Panc1 (cell line): ENCODE measurements at regions not wholly inside any gene's neighbourhood (a gene's known extent, or its start where the extent isn't known, plus 50 kb on each side); places are given as distances from the start of the nearest gene placed in this dataset.

Experiments used
- ATAC-seq: fragments of 200-7000 bp; cut with Tn5 transposase; 2 replicates; pipeline ENCODE4 v1.9.1; 2020; ENCODE audit warnings: mild to moderate bottlenecking, moderate library complexity
- BruUV-seq: library from RNA; stranded (reverse); fragments of 400-500 nt; replicated peaks from 2 replicates; lab custom pipeline; 2021; lab: Mats Ljungman, UMichigan
- CTCF ChIA-PET: fragments of 300-600 bp; sonication (Branson Sonifier 250); formaldehyde crosslinking; loops from one replicate; lab custom pipeline; 2022; ENCODE audit warnings: antibody characterized with exemption; lab: Charles Lee
- POLR2A ChIA-PET: fragments of 300-600 bp; sonication (Branson Sonifier 250); formaldehyde crosslinking; loops from one replicate; lab custom pipeline; 2022; ENCODE audit warnings: antibody characterized with exemption; lab: Charles Lee
- DNase-seq: peaks from one replicate; pipeline ENCODE4 v3.0.0-alpha.2; 2010; ENCODE audit warnings: low read depth, low spot score
- H3K27ac ChIP-seq: 2 replicates; pipeline ENCODE4 v1.5.1; 2011; ENCODE audit warnings: mild to moderate bottlenecking, low read length, inconsistent platforms
- H3K27me3 ChIP-seq: fragments of 200-500 bp; sonication (Bioruptor generic); 2 replicates; pipeline ENCODE4 v1.6.0; 2014; ENCODE audit warnings: low read length, inconsistent platforms; ENCODE audit not compliant: control insufficient read depth, insufficient read depth
- H3K36me3 ChIP-seq: fragments of 200-500 bp; sonication (Bioruptor generic); 2 replicates; pipeline ENCODE4 v1.5.1; 2014; ENCODE audit warnings: inconsistent platforms, mild to moderate bottlenecking, low read length, moderate library complexity; ENCODE audit not compliant: control insufficient read depth, insufficient read depth
- H3K4me1 ChIP-seq: 2 replicates; pipeline ENCODE4 v1.5.1; 2011; ENCODE audit warnings: inconsistent platforms, mild to moderate bottlenecking, low read length, moderate library complexity; ENCODE audit not compliant: control insufficient read depth, insufficient read depth
- H3K4me3 ChIP-seq, 2 experiments: 2 replicates each; pipeline ENCODE4 v1.5.1; 2011 to 2012; ENCODE audit warnings: low read depth in 2 of 2, low read length in 2 of 2, mild to moderate bottlenecking in 2 of 2, inconsistent platforms in 1 of 2, moderate library complexity in 1 of 2
- H3K9me3 ChIP-seq: fragments of 200-500 bp; sonication (Bioruptor generic); 2 replicates; pipeline ENCODE4 v1.5.1; 2014; ENCODE audit warnings: low read depth, mild to moderate bottlenecking, inconsistent platforms, low read length, moderate library complexity; ENCODE audit not compliant: control insufficient read depth, insufficient read depth
- POLR2AphosphoS5 ChIP-seq: IDR thresholded peaks from 2 replicates; pipeline ENCODE4 v1.6.1; 2012; ENCODE audit warnings: mild to moderate bottlenecking, low read depth, low read length, moderate library complexity
- SIN3A ChIP-seq: IDR thresholded peaks from 2 replicates; pipeline ENCODE4 v1.6.1; 2012; ENCODE audit warnings: low read depth, mild to moderate bottlenecking, low read length, moderate library complexity, borderline replicate concordance; ENCODE audit not compliant: insufficient read depth
- TCF7L2 ChIP-seq: IDR thresholded peaks from 2 replicates; pipeline ENCODE4 v1.6.1; 2011; ENCODE audit warnings: mild to moderate bottlenecking, low read depth, low read length, inconsistent platforms
- in situ Hi-C: cut with HindIII; loops from 2 replicates; pipeline ENCODE4 v1.10.0; 2016; ENCODE audit warnings: low sequenced_read_pairs, low pct_unique_long_range_greater_than_20kb
- intact Hi-C: fragments of 100-400 bp; cut with micrococcal nuclease; formaldehyde crosslinking; loops from one replicate; pipeline ENCODE4 v1.10.0; 2022; ENCODE audit not compliant: unreplicated experiment
- TF ChIP-seq, protein P1 (sequence below), 2 experiments: IDR thresholded peaks; 2 replicates each; pipeline ENCODE4 v1.6.1; 2011 to 2012; ENCODE audit warnings: low read depth in 2 of 2, control low read depth in 1 of 2, low read length in 1 of 2, mild to moderate bottlenecking in 1 of 2, moderate library complexity in 1 of 2; ENCODE audit not compliant: insufficient read depth in 1 of 2
- TF ChIP-seq, protein P2 (sequence below): fragments of 450-650 bp; IDR thresholded peaks from 2 replicates; pipeline ENCODE4 v1.5.1; 2017; ENCODE audit warnings: mild to moderate bottlenecking

DNA sequence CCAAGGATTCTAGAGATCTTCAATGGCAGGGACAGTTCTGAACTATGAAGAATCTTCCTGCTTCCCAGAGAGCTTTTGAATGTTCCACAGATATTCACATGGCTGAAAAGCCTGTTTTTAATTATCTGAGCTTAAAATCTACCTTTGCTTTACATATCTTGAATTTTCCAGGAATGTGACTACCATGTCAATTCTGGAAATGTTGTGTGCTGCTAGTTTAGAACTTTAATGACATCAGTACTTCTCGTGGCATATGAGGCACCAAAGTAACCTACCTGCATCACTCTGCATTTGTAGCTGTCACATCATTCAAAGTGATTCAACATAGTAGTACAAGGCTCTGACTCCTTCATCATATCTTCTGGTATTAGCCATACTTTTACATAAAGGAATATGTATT, 122.7 kb upstream of the NFIA start:
- Histone ChIP-seq H3K4me3 (no peak overlapping the region), H3K36me3 (no peaks in the 10 kb centered on the region), H3K27ac (no peak overlapping the region), H3K9me3 (no peaks in the 10 kb centered on the region), H3K27me3 (peaks cover 18% of the 10 kb centered on the region), H3K4me1 (no peaks in the 10 kb centered on the region)
- intact Hi-C loops (no loop called here), in situ Hi-C loops (no loop called here)
- POLR2A ChIA-PET, result no interaction called here
- TF ChIP-seq, protein P1, sequence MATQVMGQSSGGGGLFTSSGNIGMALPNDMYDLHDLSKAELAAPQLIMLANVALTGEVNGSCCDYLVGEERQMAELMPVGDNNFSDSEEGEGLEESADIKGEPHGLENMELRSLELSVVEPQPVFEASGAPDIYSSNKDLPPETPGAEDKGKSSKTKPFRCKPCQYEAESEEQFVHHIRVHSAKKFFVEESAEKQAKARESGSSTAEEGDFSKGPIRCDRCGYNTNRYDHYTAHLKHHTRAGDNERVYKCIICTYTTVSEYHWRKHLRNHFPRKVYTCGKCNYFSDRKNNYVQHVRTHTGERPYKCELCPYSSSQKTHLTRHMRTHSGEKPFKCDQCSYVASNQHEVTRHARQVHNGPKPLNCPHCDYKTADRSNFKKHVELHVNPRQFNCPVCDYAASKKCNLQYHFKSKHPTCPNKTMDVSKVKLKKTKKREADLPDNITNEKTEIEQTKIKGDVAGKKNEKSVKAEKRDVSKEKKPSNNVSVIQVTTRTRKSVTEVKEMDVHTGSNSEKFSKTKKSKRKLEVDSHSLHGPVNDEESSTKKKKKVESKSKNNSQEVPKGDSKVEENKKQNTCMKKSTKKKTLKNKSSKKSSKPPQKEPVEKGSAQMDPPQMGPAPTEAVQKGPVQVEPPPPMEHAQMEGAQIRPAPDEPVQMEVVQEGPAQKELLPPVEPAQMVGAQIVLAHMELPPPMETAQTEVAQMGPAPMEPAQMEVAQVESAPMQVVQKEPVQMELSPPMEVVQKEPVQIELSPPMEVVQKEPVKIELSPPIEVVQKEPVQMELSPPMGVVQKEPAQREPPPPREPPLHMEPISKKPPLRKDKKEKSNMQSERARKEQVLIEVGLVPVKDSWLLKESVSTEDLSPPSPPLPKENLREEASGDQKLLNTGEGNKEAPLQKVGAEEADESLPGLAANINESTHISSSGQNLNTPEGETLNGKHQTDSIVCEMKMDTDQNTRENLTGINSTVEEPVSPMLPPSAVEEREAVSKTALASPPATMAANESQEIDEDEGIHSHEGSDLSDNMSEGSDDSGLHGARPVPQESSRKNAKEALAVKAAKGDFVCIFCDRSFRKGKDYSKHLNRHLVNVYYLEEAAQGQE (IDR thresholded peaks at IDR 0.05; ENCODE audit: insufficient read depth in 1 of 2, low read depth in 2 of 2, low read length in 1 of 2), result no peak
- TF ChIP-seq, protein P2, sequence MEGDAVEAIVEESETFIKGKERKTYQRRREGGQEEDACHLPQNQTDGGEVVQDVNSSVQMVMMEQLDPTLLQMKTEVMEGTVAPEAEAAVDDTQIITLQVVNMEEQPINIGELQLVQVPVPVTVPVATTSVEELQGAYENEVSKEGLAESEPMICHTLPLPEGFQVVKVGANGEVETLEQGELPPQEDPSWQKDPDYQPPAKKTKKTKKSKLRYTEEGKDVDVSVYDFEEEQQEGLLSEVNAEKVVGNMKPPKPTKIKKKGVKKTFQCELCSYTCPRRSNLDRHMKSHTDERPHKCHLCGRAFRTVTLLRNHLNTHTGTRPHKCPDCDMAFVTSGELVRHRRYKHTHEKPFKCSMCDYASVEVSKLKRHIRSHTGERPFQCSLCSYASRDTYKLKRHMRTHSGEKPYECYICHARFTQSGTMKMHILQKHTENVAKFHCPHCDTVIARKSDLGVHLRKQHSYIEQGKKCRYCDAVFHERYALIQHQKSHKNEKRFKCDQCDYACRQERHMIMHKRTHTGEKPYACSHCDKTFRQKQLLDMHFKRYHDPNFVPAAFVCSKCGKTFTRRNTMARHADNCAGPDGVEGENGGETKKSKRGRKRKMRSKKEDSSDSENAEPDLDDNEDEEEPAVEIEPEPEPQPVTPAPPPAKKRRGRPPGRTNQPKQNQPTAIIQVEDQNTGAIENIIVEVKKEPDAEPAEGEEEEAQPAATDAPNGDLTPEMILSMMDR, result no peak
- TF ChIP-seq POLR2AphosphoS5, result no peak
- no peak for TF ChIP-seq SIN3A
- BruUV-seq, result no TSS peak
- DNase-seq, result no peak
- ATAC-seq, result no peak
- CTCF ChIA-PET, result no interaction called here

- Histone ChIP-seq H3K4me1 (no peaks in the 10 kb centered on the region), H3K27me3 (peaks cover 20% of the 10 kb centered on the region), H3K27ac (no peak overlapping the region), H3K36me3 (no peaks in the 10 kb centered on the region), H3K9me3 (no peaks in the 10 kb centered on the region), H3K4me3 (no peak overlapping the region)
- ChIA-PET POLR2A (no interaction called here), CTCF (no interaction called here)
- no peak for ATAC-seq
- TF ChIP-seq POLR2AphosphoS5 (no peak), TCF7L2 (no peak), SIN3A (no peak)
- TF ChIP-seq, protein P2, result no peak
- intact Hi-C loops, result no loop called here
- in situ Hi-C loops, result no loop called here
- no TSS peak for BruUV-seq
- no peak for DNase-seq
Measured at GRCh38 chr1:60958001-60958400, 124.4 kb upstream of the NFIA start.

GRCh38 chr1:60956520-60956919, 125.8 kb upstream of the NFIA start:
- intact Hi-C loops, result no loop called here
- in situ Hi-C loops, result no loop called here

More at GRCh38 chr1:60956520-60956919, 125.8 kb upstream of the NFIA start:
- H3K9me3 ChIP-seq, result no peaks in the 10 kb centered on the region
- H3K4me3 ChIP-seq, result no peak overlapping the region
- TF ChIP-seq TCF7L2 (no peak), POLR2AphosphoS5 (no peak), SIN3A (no peak)
- TF ChIP-seq, protein P1 (IDR thresholded peaks at IDR 0.05; ENCODE audit: insufficient read depth in 1 of 2, low read depth in 2 of 2, low read length in 1 of 2), result no peak
- TF ChIP-seq, protein P2, result no peak
- ATAC-seq (no peak), DNase-seq (no peak)
- no peaks in the 10 kb centered on the region for H3K4me1 ChIP-seq
- CTCF ChIA-PET, result no interaction called here
- peaks cover 23% of the 10 kb centered on the region for H3K27me3 ChIP-seq
- POLR2A ChIA-PET, result no interaction called here
- BruUV-seq, result no TSS peak
- no peaks in the 10 kb centered on the region for H3K36me3 ChIP-seq
- no peak overlapping the region for H3K27ac ChIP-seq
